ENCODE measurements at regions not wholly inside any gene's neighbourhood (a gene's known extent, or its start where the extent isn't known, plus 50 kb on each side); places are given as distances from the start of the nearest gene placed in this dataset.

GRCh38 chr2:188076149-188077056 lies 215.3 kb upstream of the GULP1 start:
- DNase-seq: no peak
- Histone ChIP-seq H3K4me3 (no peak overlapping the region), H3K9me3 (no peaks in the 10 kb centered on the region), H3K36me3 (no peaks in the 10 kb centered on the region), H3K27me3 (no peaks in the 10 kb centered on the region)

DNA sequence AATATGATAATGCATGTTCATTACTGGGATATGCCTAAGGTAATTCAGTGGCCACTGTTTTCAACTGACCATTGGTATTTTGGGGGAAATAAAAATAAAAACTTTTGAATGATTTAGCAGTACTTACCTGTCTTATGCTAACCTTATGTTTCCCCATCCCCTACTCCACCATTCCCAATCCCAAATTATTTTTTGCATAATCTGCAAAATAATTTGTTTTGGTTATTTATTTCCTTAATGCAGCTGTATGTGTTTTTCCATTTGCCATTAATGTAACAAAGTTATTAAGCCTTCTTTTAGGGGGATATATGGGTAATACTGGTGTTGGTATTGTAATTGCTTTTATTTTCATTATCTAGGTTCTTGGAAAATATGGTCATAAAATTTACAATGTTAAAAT lies 213.9 kb upstream of the GULP1 start:
- no peaks in the 10 kb centered on the region for H3K36me3 ChIP-seq
- no peaks in the 10 kb centered on the region for H3K9me3 ChIP-seq
- DNase-seq: no peak
- H3K4me3 ChIP-seq: no peak overlapping the region
- no peaks in the 10 kb centered on the region for H3K27me3 ChIP-seq

DNA sequence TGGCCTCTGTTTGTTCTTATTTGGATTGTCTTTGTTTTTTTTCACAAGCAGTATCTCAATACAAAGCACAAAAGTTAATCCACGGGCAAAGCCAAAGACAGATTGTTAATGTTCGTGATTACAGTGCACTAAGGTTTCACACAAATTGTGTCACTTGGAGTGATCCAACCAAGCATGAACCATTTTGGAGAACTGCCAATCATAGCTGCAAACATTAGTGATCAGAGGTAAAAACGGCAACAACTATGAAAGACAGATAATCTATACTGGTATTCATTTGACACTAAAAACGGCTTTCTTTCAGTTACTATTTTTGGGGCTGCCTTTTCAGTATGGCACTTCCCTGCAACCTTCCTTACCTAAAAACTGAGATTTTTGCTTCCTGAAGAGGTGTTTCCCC lies 213.1 kb upstream of the GULP1 start:
- Histone ChIP-seq H3K36me3 (no peaks in the 10 kb centered on the region), H3K27me3 (no peaks in the 10 kb centered on the region), H3K9me3 (no peaks in the 10 kb centered on the region), H3K4me3 (no peak overlapping the region)
- no peak for DNase-seq

DNA sequence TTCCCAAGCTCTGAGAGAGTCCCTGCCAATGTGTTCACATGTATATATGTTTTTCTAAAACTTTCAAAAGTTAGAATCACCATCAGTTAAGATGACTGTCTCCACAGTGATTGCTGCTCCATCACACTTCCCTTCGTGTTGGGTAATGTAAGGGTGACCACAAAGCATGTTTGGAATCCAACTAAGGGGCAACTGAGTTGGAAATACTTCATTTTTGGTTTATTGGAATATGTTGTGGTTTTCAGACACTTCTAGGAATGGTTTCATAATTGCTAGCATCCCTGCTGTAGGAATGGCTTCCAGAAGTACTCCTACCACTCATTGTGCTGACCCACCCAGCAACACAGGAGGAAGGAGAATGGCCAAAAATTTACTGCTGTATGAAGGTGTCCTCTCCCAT lies 212.5 kb upstream of the GULP1 start:
- no peak for DNase-seq
- Histone ChIP-seq H3K36me3 (no peaks in the 10 kb centered on the region), H3K9me3 (no peaks in the 10 kb centered on the region), H3K27me3 (no peaks in the 10 kb centered on the region), H3K4me3 (no peak overlapping the region)

DNA sequence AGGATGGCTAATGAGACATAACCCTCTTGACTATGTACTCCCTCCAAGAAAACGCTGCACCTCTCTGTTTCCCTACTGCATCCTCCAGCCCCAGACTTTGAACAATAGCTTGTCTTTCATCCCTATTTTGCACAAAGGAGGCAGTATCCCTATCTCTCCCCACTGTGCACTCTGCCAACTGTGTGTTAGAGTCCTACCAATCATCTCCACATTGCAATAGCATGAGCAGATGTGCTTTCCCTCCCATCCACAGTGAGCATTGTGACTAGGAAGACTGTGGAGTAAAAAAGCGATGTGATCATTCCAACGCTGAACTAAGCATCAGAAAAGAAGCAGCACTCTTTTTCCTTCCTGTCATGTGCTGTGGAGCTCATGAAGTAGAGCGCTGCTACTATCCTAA lies 206.3 kb upstream of the GULP1 start:
- no peak overlapping the region for H3K4me3 ChIP-seq
- no peak for DNase-seq
- peaks cover 5% of the 10 kb centered on the region for H3K9me3 ChIP-seq
- no peaks in the 10 kb centered on the region for H3K36me3 ChIP-seq
- H3K27me3 ChIP-seq: no peaks in the 10 kb centered on the region

- Histone ChIP-seq H3K9me3 (peaks cover 5% of the 10 kb centered on the region), H3K27me3 (no peaks in the 10 kb centered on the region), H3K4me3 (no peak overlapping the region), H3K36me3 (no peaks in the 10 kb centered on the region)
- no peak for DNase-seq
Measured at GRCh38 chr2:188089901-188090300, 201.8 kb upstream of the GULP1 start.

DNA sequence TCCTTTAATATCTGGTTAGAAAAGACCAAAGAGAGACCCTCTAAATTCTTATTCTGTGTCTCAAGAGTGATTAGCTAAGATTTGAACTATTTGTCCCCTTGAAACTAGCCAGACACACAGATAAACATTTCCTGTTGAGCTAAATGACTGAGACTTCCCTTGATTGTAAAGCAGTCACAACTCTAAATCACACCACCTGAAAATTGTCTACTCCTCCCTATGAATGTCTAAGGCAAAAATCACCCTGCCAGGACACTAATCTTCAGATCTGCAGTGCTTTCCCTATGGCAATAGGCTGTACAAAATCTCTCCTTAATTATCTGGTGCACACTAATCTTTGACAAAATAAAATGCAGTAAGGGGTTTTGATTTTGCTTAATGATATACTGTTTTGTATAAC lies 200.5 kb upstream of the GULP1 start:
- H3K9me3 ChIP-seq: peaks cover 5% of the 10 kb centered on the region
- DNase-seq: no peak
- no peaks in the 10 kb centered on the region for H3K27me3 ChIP-seq
- no peak overlapping the region for H3K4me3 ChIP-seq
- no peaks in the 10 kb centered on the region for H3K36me3 ChIP-seq

- no peaks in the 10 kb centered on the region for H3K27me3 ChIP-seq
- no peak for DNase-seq
- no peaks in the 10 kb centered on the region for H3K36me3 ChIP-seq
- no peak overlapping the region for H3K4me3 ChIP-seq
- H3K9me3 ChIP-seq: no peaks in the 10 kb centered on the region
Measured at GRCh38 chr2:188092734-188093133, 198.9 kb upstream of the GULP1 start.

- Histone ChIP-seq H3K27me3 (no peaks in the 10 kb centered on the region), H3K4me3 (no peak overlapping the region), H3K36me3 (no peaks in the 10 kb centered on the region), H3K9me3 (no peaks in the 10 kb centered on the region)
- no peak for DNase-seq
Measured at GRCh38 chr2:188096910-188097309, 194.8 kb upstream of the GULP1 start.

DNA sequence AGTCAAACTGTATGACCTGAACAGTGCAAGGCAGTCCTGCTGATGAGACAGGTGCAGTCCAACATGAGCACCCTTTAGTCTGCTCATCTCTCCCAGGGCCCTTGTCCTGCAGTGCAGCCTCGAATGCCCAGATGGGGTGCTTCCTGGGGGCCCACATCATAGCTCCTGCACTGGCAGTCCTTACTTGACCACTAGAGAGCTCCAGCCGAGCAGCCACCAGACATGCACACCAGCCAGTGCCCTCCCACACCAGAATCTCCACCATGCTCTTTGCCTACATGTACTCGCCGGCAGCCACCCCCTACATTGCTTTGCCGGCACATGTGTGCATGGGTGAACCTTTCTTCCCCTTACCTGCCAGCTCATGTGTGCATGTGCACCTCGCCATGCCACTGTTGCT lies 188.8 kb upstream of the GULP1 start:
- H3K4me3 ChIP-seq: no peak overlapping the region
- 0 out of 2 replicates have a peak, but pooled peaks cover 2% of the 10 kb centered on the region for H3K27me3 ChIP-seq
- no peak for DNase-seq
- no peaks in the 10 kb centered on the region for H3K9me3 ChIP-seq
- no peaks in the 10 kb centered on the region for H3K36me3 ChIP-seq

- no peak for DNase-seq
- Histone ChIP-seq H3K9me3 (no peaks in the 10 kb centered on the region), H3K4me3 (no peak overlapping the region), H3K27me3 (no peaks in the 10 kb centered on the region), H3K36me3 (no peaks in the 10 kb centered on the region)
Measured at GRCh38 chr2:188114014-188114413, 177.7 kb upstream of the GULP1 start.

DNA sequence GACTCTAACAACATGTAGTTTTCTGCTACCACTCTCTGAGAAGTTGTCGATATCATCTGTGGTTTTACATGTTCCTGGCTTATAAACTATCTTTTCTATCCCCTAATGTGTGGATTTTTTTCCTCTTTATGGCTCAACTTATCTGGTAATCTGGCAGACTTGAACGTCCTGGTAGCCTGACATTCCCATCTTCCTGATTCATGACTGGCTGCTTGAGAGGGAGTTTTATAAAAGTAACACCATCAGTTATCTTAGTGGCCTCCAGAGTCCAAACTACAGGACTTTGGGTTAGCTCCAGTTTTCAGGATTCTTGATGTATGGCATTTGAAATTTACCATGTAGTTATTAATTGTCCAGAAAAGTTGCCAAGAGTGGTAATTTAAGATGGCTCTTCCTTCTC lies 174.0 kb upstream of the GULP1 start:
- H3K36me3 ChIP-seq: no peaks in the 10 kb centered on the region
- H3K27me3 ChIP-seq: no peaks in the 10 kb centered on the region
- no peak for DNase-seq
- H3K9me3 ChIP-seq: no peaks in the 10 kb centered on the region
- H3K4me3 ChIP-seq: no peak overlapping the region

- H3K9me3 ChIP-seq: no peaks in the 10 kb centered on the region
- DNase-seq: no peak
- no peaks in the 10 kb centered on the region for H3K27me3 ChIP-seq
- no peaks in the 10 kb centered on the region for H3K36me3 ChIP-seq
- no peak overlapping the region for H3K4me3 ChIP-seq
Measured at GRCh38 chr2:188118431-188118830, 173.2 kb upstream of the GULP1 start.

DNA sequence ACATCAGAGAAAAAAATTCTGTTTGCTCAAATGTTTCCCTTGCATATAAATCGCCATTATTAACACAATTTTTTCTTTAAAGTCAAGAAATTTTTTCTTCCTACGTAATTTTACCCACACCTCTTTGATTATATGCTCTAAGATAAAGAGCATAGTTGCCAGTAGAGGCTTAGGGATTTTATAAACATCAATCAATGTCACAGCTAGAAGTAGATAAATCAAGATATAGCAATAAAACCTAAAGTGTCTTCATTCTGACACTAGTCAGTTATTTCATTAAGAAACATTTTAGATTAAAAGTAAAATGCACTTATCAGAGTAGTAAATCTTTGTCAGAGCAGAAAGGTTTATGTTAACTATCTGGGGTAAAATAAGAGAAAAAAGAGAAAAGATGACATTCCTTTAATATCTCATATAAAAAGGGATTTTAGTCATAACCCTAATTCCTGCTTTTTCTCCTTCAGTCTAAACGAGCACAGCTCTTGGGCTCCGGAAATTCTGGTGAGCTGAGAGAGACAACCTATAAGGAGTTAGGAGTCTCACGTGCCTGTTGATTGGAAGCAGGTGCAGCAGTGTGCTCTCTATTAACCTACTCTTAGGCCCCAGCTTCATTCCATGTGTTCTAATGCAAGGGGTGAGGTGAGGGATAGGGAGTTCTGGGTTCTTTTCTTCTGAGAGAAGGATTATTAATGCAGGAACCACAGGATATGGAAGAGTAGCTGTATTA lies 172.4 kb upstream of the GULP1 start:
- H3K36me3 ChIP-seq: no peaks in the 10 kb centered on the region
- DNase-seq: no peak
- no peak overlapping the region for H3K4me3 ChIP-seq
- no peaks in the 10 kb centered on the region for H3K27me3 ChIP-seq
- H3K9me3 ChIP-seq: no peaks in the 10 kb centered on the region

- no peaks in the 10 kb centered on the region for H3K27me3 ChIP-seq
- no peak for DNase-seq
- no peaks in the 10 kb centered on the region for H3K36me3 ChIP-seq
- no peak overlapping the region for H3K4me3 ChIP-seq
- no peaks in the 10 kb centered on the region for H3K9me3 ChIP-seq
Measured at GRCh38 chr2:188122985-188123384, 168.7 kb upstream of the GULP1 start.

DNA sequence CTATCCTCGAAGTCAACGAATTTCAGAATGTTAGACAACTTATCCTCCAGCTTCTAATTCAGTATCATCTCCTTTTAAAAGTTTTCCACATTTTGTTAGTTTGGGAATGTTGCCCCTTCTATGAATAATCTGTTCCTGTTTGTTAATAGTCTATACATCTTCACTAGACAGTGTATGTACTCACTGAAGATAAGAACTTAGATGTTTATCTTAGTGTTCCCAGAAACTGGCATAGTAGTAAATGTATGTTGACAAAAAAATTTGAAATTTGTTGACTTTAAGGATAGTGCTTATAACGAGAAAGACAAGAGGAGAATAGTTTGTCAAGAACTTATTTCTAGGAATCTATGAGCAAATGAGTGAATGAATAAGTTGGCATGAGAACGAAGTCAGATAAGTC lies 162.0 kb upstream of the GULP1 start:
- no peaks in the 10 kb centered on the region for H3K9me3 ChIP-seq
- no peaks in the 10 kb centered on the region for H3K36me3 ChIP-seq
- DNase-seq: no peak
- H3K4me3 ChIP-seq: no peak overlapping the region
- H3K27me3 ChIP-seq: no peaks in the 10 kb centered on the region

GRCh38 chr2:188130317-188130716 lies 161.4 kb upstream of the GULP1 start:
- no peak overlapping the region for H3K4me3 ChIP-seq
- no peak for DNase-seq

DNA sequence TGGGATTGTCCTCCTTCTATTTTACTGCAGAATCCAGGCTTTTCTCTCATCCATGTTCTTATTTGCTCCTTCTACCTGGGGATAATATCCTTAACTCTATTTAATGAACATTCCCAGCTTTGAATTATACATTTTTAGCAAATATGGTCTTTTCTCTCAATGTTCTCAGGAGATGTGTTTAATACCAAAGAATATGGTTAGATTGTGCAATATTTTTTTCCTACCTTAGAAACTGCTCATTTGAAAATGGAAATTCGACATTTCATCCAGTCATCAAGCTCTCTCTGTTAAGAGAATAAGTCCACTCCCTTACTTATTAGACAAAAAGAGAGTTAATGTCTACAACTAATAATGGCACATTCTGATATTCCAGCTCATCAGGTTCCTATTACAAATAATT lies 160.4 kb upstream of the GULP1 start:
- Histone ChIP-seq H3K36me3 (no peaks in the 10 kb centered on the region), H3K27me3 (no peaks in the 10 kb centered on the region), H3K9me3 (no peaks in the 10 kb centered on the region), H3K4me3 (no peak overlapping the region)
- no peak for DNase-seq

More at GRCh38 chr2:188130317-188130716, 161.4 kb upstream of the GULP1 start:
- Histone ChIP-seq H3K27me3 (no peaks in the 10 kb centered on the region), H3K36me3 (no peaks in the 10 kb centered on the region), H3K9me3 (no peaks in the 10 kb centered on the region)

Measured in MG63 (cell line).